Adrenal gland (tissue), 5 donors: ENCODE measurements at regions not wholly inside any gene's neighbourhood (a gene's known extent, or its start where the extent isn't known, plus 50 kb on each side); places are given as distances from the start of the nearest gene placed in this dataset.
"Not testable (repeated sequence)": the region's sequence is repeated elsewhere in the genome, so short reads cannot be mapped to it uniquely, and the experiment has no call there.

Experiments
- CTCF ChIP-seq, 6 experiments: fragments of 450-650 bp in 4 of 6; fragments of 200-600 bp in 2 of 6; sonication (generic) in 1 of 6; IDR thresholded peaks; 1 replicate in 5 of 6; 2 replicates in 1 of 6; pipeline versions ENCODE4 v1.5.1 to v1.8.0; 2016 to 2021; ENCODE audit warnings: antibody characterized with exemption in 6 of 6, mild to moderate bottlenecking in 2 of 6, moderate library complexity in 1 of 6
- POLR2A ChIP-seq, 2 donors: fragments of 450-650 bp; IDR thresholded peaks; one replicate each; pipeline ENCODE4 v1.6.1; 2017; ENCODE audit warnings: antibody characterized with exemption in 2 of 2, mild to moderate bottlenecking in 2 of 2, moderate library complexity in 1 of 2
- donor health status: DM: no; HTN: no; CAD: no.

- TF ChIP-seq CTCF, POLR2A (IDR thresholded peaks at IDR 0.05): not testable (repeated sequence)
Observed at GRCh38 chrX:121877337-121877736, 829.9 kb downstream of the GLUD2 start.
